Fibroblast of villous mesenchyme (primary cell): ENCODE measurements at regions not wholly inside any gene's neighbourhood (a gene's known extent, or its start where the extent isn't known, plus 50 kb on each side); places are given as distances from the start of the nearest gene placed in this dataset.
"Not testable (repeated sequence)": the region's sequence is repeated elsewhere in the genome, so short reads cannot be mapped to it uniquely, and the experiment has no call there.

Experiments
- DNase-seq: peaks from one replicate; pipeline ENCODE4 v3.0.0-alpha.2; 2010; ENCODE audit warnings: low read depth
- H3K4me3 ChIP-seq: 2 replicates; pipeline ENCODE4 v1.5.1; 2011; ENCODE audit warnings: low read depth, mild to moderate bottlenecking, low read length
- TF ChIP-seq, protein P1 (sequence below): IDR thresholded peaks from 2 replicates; pipeline ENCODE4 v1.5.1; 2012; ENCODE audit warnings: low read depth, mild to moderate bottlenecking, low read length; ENCODE audit not compliant: insufficient read depth

DNA sequence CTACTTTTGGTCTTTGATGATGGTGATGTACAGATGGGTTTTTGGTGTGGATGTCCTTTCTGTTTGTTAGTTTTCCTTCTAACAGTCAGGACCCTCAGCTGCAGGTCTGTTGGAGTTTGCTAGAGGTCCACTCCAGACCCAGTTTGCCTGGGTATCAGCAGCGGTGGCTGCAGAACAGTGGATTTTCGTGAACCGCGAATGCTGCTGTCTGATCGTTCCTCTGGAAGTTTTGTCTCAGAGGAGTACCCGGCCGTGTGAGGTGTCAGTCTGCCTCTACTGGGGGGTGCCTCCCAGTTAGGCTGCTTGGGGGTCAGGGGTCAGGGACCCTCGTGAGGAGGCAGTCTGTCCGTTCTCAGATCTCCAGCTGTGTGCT is 56.6 kb upstream of the TNFAIP8 start:
- H3K4me3 ChIP-seq, DNase-seq: not testable (repeated sequence)

DNA sequence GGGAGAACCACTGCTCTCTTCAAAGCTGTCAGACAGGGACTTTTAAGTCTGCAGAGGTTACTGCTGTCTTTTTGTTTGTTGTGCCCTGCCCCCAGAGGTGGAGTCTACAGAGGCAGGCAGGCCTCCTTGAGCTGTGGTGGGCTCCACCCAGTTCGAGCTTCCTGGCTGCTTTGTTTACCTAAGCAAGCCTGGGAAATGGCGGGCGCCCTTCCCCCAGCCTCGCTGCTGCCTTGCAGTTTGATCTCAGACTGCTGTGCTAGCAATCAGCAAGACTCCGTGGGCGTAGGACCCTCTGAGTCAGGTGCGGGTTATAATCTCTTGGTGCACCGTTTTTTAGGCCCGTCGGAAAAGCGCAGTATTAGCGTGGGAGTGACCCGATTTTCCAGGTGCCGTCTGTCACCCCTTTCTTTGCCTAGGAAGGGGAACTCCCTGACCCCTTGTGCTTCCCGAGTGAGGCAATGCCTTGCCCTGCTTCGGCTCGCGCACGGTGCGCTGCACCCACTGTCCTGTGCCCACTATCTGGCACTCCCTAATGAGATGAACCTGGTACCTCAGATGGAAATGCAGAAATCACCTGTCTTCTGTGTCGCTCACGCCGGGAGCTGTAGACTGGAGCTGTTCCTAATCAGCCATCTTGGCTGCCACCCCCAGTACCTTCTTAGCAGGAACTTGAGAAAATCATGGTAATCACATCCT is 56.1 kb upstream of the TNFAIP8 start:
- not testable (repeated sequence) for H3K4me3 ChIP-seq, DNase-seq

- TF ChIP-seq, protein P1, sequence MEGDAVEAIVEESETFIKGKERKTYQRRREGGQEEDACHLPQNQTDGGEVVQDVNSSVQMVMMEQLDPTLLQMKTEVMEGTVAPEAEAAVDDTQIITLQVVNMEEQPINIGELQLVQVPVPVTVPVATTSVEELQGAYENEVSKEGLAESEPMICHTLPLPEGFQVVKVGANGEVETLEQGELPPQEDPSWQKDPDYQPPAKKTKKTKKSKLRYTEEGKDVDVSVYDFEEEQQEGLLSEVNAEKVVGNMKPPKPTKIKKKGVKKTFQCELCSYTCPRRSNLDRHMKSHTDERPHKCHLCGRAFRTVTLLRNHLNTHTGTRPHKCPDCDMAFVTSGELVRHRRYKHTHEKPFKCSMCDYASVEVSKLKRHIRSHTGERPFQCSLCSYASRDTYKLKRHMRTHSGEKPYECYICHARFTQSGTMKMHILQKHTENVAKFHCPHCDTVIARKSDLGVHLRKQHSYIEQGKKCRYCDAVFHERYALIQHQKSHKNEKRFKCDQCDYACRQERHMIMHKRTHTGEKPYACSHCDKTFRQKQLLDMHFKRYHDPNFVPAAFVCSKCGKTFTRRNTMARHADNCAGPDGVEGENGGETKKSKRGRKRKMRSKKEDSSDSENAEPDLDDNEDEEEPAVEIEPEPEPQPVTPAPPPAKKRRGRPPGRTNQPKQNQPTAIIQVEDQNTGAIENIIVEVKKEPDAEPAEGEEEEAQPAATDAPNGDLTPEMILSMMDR, result no peak
- no peak overlapping the region for H3K4me3 ChIP-seq
- DNase-seq, result no peak
Measured at GRCh38 chr5:119300311-119300670, 55.5 kb upstream of the TNFAIP8 start.

DNA sequence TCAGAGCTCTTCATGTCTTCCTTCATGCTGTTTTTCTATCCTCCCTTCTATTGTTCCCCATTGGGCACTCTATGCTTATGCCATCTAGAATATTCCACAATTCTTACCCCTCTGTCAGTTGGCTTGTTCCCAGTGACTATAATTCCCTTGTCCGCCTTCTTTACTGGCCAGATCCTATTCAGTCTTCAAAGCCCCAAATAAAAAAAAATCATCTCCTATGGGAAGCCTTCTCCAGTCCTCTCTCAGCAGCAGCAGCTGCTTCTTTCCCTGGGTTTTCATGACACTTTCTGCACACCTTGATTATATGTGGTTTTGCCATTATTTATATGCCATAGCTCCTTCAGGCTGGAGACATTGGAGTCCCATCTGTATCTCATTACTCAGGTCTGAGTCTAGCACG is 54.6 kb upstream of the TNFAIP8 start:
- no peak overlapping the region for H3K4me3 ChIP-seq
- TF ChIP-seq, protein P1, result no peak
- no peak for DNase-seq

- TF ChIP-seq, protein P1, result no peak
- no peak for DNase-seq
- no peak overlapping the region for H3K4me3 ChIP-seq
Measured at GRCh38 chr5:119301906-119302305, 53.9 kb upstream of the TNFAIP8 start.

DNA sequence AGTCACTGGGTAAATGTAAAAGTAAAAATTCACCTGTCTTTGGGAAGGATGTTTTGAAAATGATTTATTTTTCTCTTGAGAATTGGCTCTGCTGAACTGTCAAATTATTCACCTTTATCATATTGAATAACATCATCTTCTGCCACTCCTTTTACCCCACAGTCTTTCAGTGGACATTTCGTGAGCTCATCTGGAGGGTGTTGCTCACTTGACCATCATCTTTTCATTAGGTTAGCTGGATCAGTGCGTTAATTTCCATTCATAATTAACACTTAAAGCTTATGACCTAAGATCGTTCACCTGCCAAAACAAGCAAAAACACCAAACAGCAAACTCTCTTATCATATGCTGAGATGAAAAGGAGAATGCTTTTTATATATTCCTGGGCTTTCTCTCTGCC is 53.4 kb upstream of the TNFAIP8 start:
- H3K4me3 ChIP-seq, result no peak overlapping the region
- TF ChIP-seq, protein P1, result no peak
- DNase-seq, result no peak

GRCh38 chr5:119302916-119303897 is 52.6 kb upstream of the TNFAIP8 start:
- TF ChIP-seq, protein P1, result peak; percentile 26
- DNase-seq, result peak; percentile 98
- H3K4me3 ChIP-seq, result no peak overlapping the region
